K562 (cell line): ENCODE measurements at regions not wholly inside any gene's neighbourhood (a gene's known extent, or its start where the extent isn't known, plus 50 kb on each side); places are given as distances from the start of the nearest gene placed in this dataset.

Experiments
- ATAC-seq: fragments of 200-7000 bp; cut with Tn5 transposase; 3 replicates; pipeline ENCODE4 v1.9.1; 2020; ENCODE audit warnings: moderate library complexity
- BruUV-seq: library from RNA; stranded (reverse); fragments of 400-500 nt; replicated peaks from 2 replicates; lab custom pipeline; 2021; lab: Mats Ljungman, UMichigan
- CTCF ChIA-PET: fragments of 300-600 bp; formaldehyde crosslinking; extraction: SDS; loops from one replicate; lab custom pipeline; 2021; ENCODE audit warnings: low intra/inter-chr PET ratio; lab: Yijun Ruan, JAX
- POLR2A ChIA-PET: fragments of 300-600, 350-650 bp; sonication (Branson Sonifier 250); formaldehyde crosslinking; extraction: SDS; loops from one replicate; lab custom pipeline; 2021; ENCODE audit warnings: antibody characterized with exemption, inconsistent platforms; lab: Yijun Ruan, JAX
- DNase-seq, 4 experiments: peaks; one replicate each; pipeline versions ENCODE4 v3.0.0 to v3.0.0-alpha.2; 2011 to 2018; ENCODE audit warnings: low spot score in 3 of 4, mixed read lengths in 3 of 4; ENCODE audit errors: extremely low read depth in 1 of 4
- FAIRE-seq: peaks from 2 replicates; lab custom pipeline; 2011; peaks lifted over from hg19 to GRCh38; lab: Jason Lieb, UNC
- H2AFZ ChIP-seq: 2 replicates; pipeline ENCODE4 v1.6.0; 2011; ENCODE audit warnings: low read depth, low read length, control low read depth, inconsistent platforms
- H3K27ac ChIP-seq: fragments of 200-600 bp; 3 replicates; pipeline ENCODE4 v1.8.0; 2011; ENCODE audit warnings: low read depth, mild to moderate bottlenecking, control low read depth, inconsistent platforms, low read length, moderate library complexity, mixed read lengths; ENCODE audit errors: extremely low read depth
- H3K27me3 ChIP-seq, 2 experiments: fragments of 300-600 bp in 1 of 2; 2 replicates in 1 of 2; 3 replicates in 1 of 2; pipeline versions ENCODE4 v1.6.0 to v1.8.0; 2011; ENCODE audit warnings: inconsistent platforms in 2 of 2, low read length in 2 of 2, mild to moderate bottlenecking in 1 of 2, mixed read lengths in 1 of 2, moderate library complexity in 1 of 2; ENCODE audit not compliant: control insufficient read depth in 2 of 2, insufficient read depth in 2 of 2
- H3K36me3 ChIP-seq: fragments of 300-600 bp; 3 replicates; pipeline ENCODE4 v1.8.0; 2011; ENCODE audit warnings: mild to moderate bottlenecking, low read length, inconsistent platforms; ENCODE audit not compliant: control insufficient read depth, insufficient read depth
- H3K4me1 ChIP-seq, 2 experiments: fragments of 200-600 bp in 1 of 2; replicated peaks in 1 of 2; 2 replicates in 1 of 2; 3 replicates in 1 of 2; pipeline versions ENCODE4 v1.5.1 to v1.8.0; 2011; ENCODE audit warnings: inconsistent platforms in 2 of 2, low read length in 2 of 2, mild to moderate bottlenecking in 1 of 2, mixed read lengths in 1 of 2, moderate library complexity in 1 of 2; ENCODE audit not compliant: control insufficient read depth in 2 of 2, insufficient read depth in 2 of 2
- H3K4me2 ChIP-seq: 2 replicates; pipeline ENCODE4 v1.6.1; 2011; ENCODE audit warnings: low read length, control low read depth, inconsistent platforms, mixed read lengths; ENCODE audit not compliant: insufficient read depth
- H3K4me3 ChIP-seq: fragments of 200-600 bp; sonication (generic), shearing (Covaris generic); 2 replicates; pipeline ENCODE4 v1.5.1; 2016; ENCODE audit warnings: control low read depth, inconsistent platforms
- H3K79me2 ChIP-seq: fragments of 200-600 bp; 3 replicates; pipeline ENCODE4 v1.8.0; 2011; ENCODE audit warnings: low read length, inconsistent platforms; ENCODE audit not compliant: control insufficient read depth, insufficient read depth
- H3K9ac ChIP-seq, 2 experiments: 2 replicates each; pipeline versions ENCODE4 v1.6.0 to v1.6.1; 2011; ENCODE audit warnings: low read depth in 2 of 2, low read length in 2 of 2, control low read depth in 1 of 2, inconsistent platforms in 1 of 2, mild to moderate bottlenecking in 1 of 2, mixed read lengths in 1 of 2; ENCODE audit not compliant: insufficient read depth in 1 of 2
- H3K9me1 ChIP-seq: one replicate; pipeline ENCODE4 v1.6.0; 2011; ENCODE audit warnings: inconsistent platforms, mild to moderate bottlenecking, low read length, moderate library complexity; ENCODE audit not compliant: control insufficient read depth, insufficient read depth
- H3K9me3 ChIP-seq: replicated peaks from 2 replicates; pipeline ENCODE4 v1.5.1; 2011; ENCODE audit warnings: low read depth, low read length, inconsistent platforms; ENCODE audit not compliant: control insufficient read depth, insufficient read depth
- H4K20me1 ChIP-seq: replicated peaks from 2 replicates; pipeline ENCODE4 v1.6.1; 2011; ENCODE audit warnings: low read length, inconsistent platforms, mixed read lengths; ENCODE audit not compliant: control insufficient read depth, insufficient read depth
- CREBBP ChIP-seq: IDR thresholded peaks from one replicate; pipeline ENCODE4 v1.6.1; 2012; ENCODE audit warnings: low read depth, mild to moderate bottlenecking, control low read depth, inconsistent platforms, low read length
- PHB2 ChIP-seq: fragments of 450-650 bp; IDR thresholded peaks from 2 replicates; pipeline ENCODE4 v1.6.1; 2017; ENCODE audit warnings: low read depth
- WGBS: fragments of 100-300 bp; shearing (Covaris generic); methylation state at CpG from one replicate; pipeline ENCODE4 v1.1.6; 2016; ENCODE audit warnings: low coverage, mixed read lengths; ENCODE audit not compliant: insufficient coverage; ENCODE audit errors: missing lambda C conversion rate; 5-methylcytosine and 5-hydroxymethylcytosine counted together
- in situ Hi-C: fragments of 300-500 bp; cut with MboI; formaldehyde crosslinking; loops from 4 replicates; pipeline ENCODE4 v1.15.0; 2018; ENCODE audit warnings: inconsistent platforms, mixed read lengths
- intact Hi-C: fragments of 100-400 bp; cut with micrococcal nuclease; formaldehyde crosslinking; loops from 2 replicates; pipeline ENCODE4 v1.14.2; 2022
- TF ChIP-seq, protein P1 (sequence below): fragments of 450-650 bp; formaldehyde crosslinking; IDR thresholded peaks from 2 replicates; pipeline ENCODE4 v1.4.0; 2022; ENCODE audit warnings: mild to moderate bottlenecking, moderate library complexity
- TF ChIP-seq, protein P2 (sequence below): fragments of 450-650 bp; IDR thresholded peaks from 2 replicates; pipeline ENCODE4 v1.6.1; 2016; ENCODE audit warnings: missing biosample characterization, missing genetic modification characterization

- ChIA-PET CTCF (no interaction called here), POLR2A (no interaction called here)
- Histone ChIP-seq H2AFZ (no peak overlapping the region), H3K79me2 (no peaks in the 10 kb centered on the region), H3K36me3 (no peaks in the 10 kb centered on the region), H3K4me1 (no peaks in the 10 kb centered on the region), H4K20me1 (no peaks in the 10 kb centered on the region), H3K4me3 (no peak overlapping the region), H3K9me1 (no peaks in the 10 kb centered on the region), H3K27ac (no peak overlapping the region), H3K27me3 (no peaks in the 10 kb centered on the region), H3K9me3 (peaks cover 2% of the 10 kb centered on the region; the same call in 1 of the 2 replicates), H3K4me2 (no peak overlapping the region), H3K9ac (no peak overlapping the region)
- WGBS = 0% methylated on average over 5 of the region's 5 CpGs
- no peak for DNase-seq
- ATAC-seq = no peak
- TF ChIP-seq PHB2 = no peak
- no peak for FAIRE-seq
- in situ Hi-C loops (no loop called here), intact Hi-C loops (no loop called here)
- no TSS peak for BruUV-seq
Observed at GRCh38 chr9:106220415-106220814, 526.1 kb downstream of the TMEM38B start.

DNA sequence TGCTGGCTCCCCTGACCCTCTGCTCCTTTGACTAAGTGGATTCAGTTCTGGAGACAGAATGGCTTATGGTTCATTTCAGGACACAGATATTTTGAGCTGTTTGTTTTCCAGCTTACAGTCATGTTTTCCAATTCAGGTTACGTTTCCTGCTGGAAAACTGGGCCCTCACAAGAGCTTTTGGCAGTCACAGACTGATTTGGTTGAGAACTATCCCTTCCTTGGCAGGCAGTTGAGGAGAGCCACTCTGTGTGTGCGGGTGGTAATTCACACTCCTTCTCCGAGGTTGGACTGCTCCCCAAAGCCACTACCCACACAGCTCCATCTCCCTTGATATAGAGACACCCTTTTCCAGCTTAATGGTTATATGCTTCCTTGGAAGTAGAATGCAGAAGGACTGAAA lies 534.5 kb downstream of the TMEM38B start:
- TF ChIP-seq, protein P1, sequence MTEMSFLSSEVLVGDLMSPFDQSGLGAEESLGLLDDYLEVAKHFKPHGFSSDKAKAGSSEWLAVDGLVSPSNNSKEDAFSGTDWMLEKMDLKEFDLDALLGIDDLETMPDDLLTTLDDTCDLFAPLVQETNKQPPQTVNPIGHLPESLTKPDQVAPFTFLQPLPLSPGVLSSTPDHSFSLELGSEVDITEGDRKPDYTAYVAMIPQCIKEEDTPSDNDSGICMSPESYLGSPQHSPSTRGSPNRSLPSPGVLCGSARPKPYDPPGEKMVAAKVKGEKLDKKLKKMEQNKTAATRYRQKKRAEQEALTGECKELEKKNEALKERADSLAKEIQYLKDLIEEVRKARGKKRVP (CRISPR knock-in tag) = no peak
- TF ChIP-seq CREBBP = no peak
- TF ChIP-seq, protein P2, sequence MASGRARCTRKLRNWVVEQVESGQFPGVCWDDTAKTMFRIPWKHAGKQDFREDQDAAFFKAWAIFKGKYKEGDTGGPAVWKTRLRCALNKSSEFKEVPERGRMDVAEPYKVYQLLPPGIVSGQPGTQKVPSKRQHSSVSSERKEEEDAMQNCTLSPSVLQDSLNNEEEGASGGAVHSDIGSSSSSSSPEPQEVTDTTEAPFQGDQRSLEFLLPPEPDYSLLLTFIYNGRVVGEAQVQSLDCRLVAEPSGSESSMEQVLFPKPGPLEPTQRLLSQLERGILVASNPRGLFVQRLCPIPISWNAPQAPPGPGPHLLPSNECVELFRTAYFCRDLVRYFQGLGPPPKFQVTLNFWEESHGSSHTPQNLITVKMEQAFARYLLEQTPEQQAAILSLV (tag) = no peak
- WGBS = 0% methylated on average over 3 of the region's 3 CpGs
- Histone ChIP-seq H4K20me1 (no peaks in the 10 kb centered on the region), H3K27me3 (no peaks in the 10 kb centered on the region), H3K36me3 (no peaks in the 10 kb centered on the region), H3K4me1 (no peaks in the 10 kb centered on the region), H3K9ac (no peak overlapping the region), H3K9me1 (no peaks in the 10 kb centered on the region), H3K9me3 (no peaks in the 10 kb centered on the region), H2AFZ (no peak overlapping the region), H3K79me2 (no peaks in the 10 kb centered on the region), H3K4me2 (no peak overlapping the region), H3K27ac (no peak overlapping the region), H3K4me3 (no peak overlapping the region)
- no peak for FAIRE-seq
- no TSS peak for BruUV-seq
- intact Hi-C loops (no loop called here), in situ Hi-C loops (no loop called here)
- DNase-seq = no peak
- ChIA-PET CTCF (no interaction called here), POLR2A (no interaction called here)
- no peak for ATAC-seq
